Omental fat pad (tissue), 3 donors: ENCODE measurements at regions not wholly inside any gene's neighbourhood (a gene's known extent, or its start where the extent isn't known, plus 50 kb on each side); places are given as distances from the start of the nearest gene placed in this dataset.

ENCODE experiments used
- ATAC-seq: fragments of 150-250 bp; one replicate; pipeline ENCODE4 v1.9.1; 2016; ENCODE audit warnings: mild to moderate bottlenecking, moderate library complexity; ENCODE audit not compliant: low FRiP score
- DNase-seq: peaks from one replicate; pipeline ENCODE4 v3.0.0-alpha.2; 2019; ENCODE audit warnings: low spot score
- CTCF ChIP-seq, 3 donors: fragments of 450-650 bp; IDR thresholded peaks; one replicate each; pipeline ENCODE4 v1.5.1; 2016 to 2017; ENCODE audit warnings: antibody characterized with exemption in 3 of 3, mild to moderate bottlenecking in 3 of 3, moderate library complexity in 2 of 3

DNA sequence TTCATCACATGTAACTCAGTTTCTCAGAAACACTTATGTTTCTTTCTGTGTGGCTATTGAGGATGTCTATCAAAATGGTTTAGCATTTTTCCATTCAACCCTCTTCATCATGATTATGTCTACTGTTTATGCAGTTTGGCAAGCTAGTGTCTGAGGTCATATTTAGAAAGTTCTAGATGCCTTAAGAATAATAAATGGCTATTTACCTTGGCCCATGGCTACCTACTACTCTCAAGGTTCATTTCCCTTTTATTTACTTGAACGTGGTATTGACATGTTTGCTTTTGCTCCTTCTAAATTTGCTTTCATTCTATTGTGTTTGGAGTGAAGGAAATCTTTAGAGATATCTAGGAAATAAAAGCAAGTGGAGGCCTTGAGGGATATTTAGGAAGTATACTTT lies 193.7 kb upstream of the OLFM3 start:
- no peak for TF ChIP-seq CTCF (IDR thresholded peaks at IDR 0.05)
- no peak for DNase-seq
- ATAC-seq = no peak

GRCh38 chr1:102186536-102186935 lies 189.8 kb upstream of the OLFM3 start:
- DNase-seq = no peak

DNA sequence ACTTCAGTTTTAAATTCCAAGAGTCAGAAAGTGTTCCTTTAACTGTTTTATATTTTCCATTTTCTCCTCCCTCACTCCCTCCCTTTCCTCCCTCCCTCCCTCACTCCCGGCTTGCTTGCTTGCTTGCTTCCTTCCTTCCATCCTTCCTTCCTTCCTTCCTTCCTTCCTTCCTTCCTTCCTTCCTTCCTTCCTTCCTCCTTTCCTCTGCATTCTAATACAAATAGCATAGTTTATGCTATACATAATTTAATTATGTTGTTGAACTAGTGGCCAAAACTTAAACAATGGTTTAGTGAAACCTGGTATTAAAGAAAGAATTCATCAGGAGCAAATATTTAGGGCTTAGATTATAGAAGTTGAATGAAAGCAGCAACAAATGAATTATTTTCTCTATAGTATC lies 188.5 kb upstream of the OLFM3 start:
- TF ChIP-seq CTCF (IDR thresholded peaks at IDR 0.05) = no peak
- DNase-seq (no peak), ATAC-seq (no peak)

More at GRCh38 chr1:102186536-102186935, 189.8 kb upstream of the OLFM3 start:
- TF ChIP-seq CTCF (IDR thresholded peaks at IDR 0.05) = no peak
- no peak for ATAC-seq

GRCh38 chr1:102184477-102184876 lies 187.8 kb upstream of the OLFM3 start:
- no peak for DNase-seq
- TF ChIP-seq CTCF (IDR thresholded peaks at IDR 0.05) = no peak
- no peak for ATAC-seq

DNA sequence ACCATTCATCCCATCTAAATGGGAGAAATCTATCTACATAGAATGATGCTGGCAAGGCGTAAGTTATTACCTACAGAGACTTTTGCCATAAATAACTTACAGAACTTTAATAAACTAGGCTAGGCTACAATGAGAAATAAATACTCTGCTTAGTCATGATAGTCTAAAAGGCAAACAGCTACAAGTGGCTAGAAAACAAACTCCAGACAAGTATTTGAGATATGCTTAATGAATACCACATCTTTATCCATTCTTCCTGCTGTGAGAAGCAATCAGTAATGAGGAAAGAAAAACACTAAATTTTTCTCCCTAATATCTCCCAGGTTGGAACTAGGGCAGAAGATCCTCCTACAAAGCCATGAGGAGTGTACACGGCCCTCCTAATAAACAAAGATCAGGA lies 187.0 kb upstream of the OLFM3 start:
- no peak for ATAC-seq
- no peak for TF ChIP-seq CTCF (IDR thresholded peaks at IDR 0.05)

GRCh38 chr1:102182603-102183260 lies 186.0 kb upstream of the OLFM3 start:
- ATAC-seq (no peak), DNase-seq (no peak)
- no peak for TF ChIP-seq CTCF (IDR thresholded peaks at IDR 0.05)

More for the DNA sequence above, 187.0 kb upstream of the OLFM3 start:
- DNase-seq = no peak

DNA sequence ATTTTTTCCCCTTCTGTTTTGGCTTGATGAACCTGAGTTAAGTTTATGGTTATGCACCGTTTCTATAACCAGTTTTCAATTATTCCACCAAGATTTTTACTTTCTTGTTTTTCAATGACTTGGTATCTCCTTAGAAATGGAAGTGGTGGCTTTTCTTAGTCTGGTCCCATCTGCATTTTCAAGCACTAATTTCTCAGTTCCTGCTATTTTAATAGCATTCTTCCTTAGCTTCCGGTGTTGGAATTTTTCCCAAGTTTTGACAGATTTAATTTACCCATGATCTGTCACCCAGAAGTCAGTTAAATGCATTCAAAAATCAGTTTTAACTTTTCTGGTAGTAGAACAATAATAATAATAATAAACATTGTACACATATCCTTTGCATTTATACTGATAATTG lies 184.6 kb upstream of the OLFM3 start:
- ATAC-seq = no peak

More for the DNA sequence above, 184.6 kb upstream of the OLFM3 start:
- TF ChIP-seq CTCF (IDR thresholded peaks at IDR 0.05) = no peak
- no peak for DNase-seq
